SK-N-SH treated with all-trans-retinoic acid at 6 μM for 48 hours (cell line): ENCODE measurements at regions not wholly inside any gene's neighbourhood (a gene's known extent, or its start where the extent isn't known, plus 50 kb on each side); places are given as distances from the start of the nearest gene placed in this dataset.

ENCODE experiments used
- CSDC2 ChIP-seq: fragments of 250-450 bp; sonication (Bioruptor Pico); IDR thresholded peaks from 2 replicates; pipeline ENCODE4 v1.5.0; 2020; ENCODE audit warnings: mild to moderate bottlenecking, moderate library complexity
- CSRNP3 ChIP-seq: fragments of 250-450 bp; sonication (Bioruptor Pico); IDR thresholded peaks from 2 replicates; pipeline ENCODE4 v1.5.1; 2021; ENCODE audit warnings: mild to moderate bottlenecking, moderate library complexity
- OSR1 ChIP-seq: fragments of 250-450 bp; sonication (Bioruptor Pico); IDR thresholded peaks from 2 replicates; pipeline ENCODE4 v1.8.0; 2022; ENCODE audit warnings: moderate library complexity, mild to moderate bottlenecking, inconsistent platforms
- TOX ChIP-seq: fragments of 250-450 bp; sonication (Bioruptor Pico); IDR thresholded peaks from 2 replicates; pipeline ENCODE4 v1.8.0; 2021; ENCODE audit warnings: mild to moderate bottlenecking, moderate library complexity, borderline replicate concordance
- TSHZ2 ChIP-seq: fragments of 250-450 bp; sonication (Bioruptor Pico); IDR thresholded peaks from 2 replicates; pipeline ENCODE4 v1.5.0; 2020; ENCODE audit warnings: mild to moderate bottlenecking, moderate library complexity
- ZC3H10 ChIP-seq: fragments of 250-450 bp; sonication (Bioruptor Pico); IDR thresholded peaks from 2 replicates; pipeline ENCODE4 v1.5.1; 2021; ENCODE audit warnings: mild to moderate bottlenecking, moderate library complexity
- ZNF565 ChIP-seq: fragments of 450-650 bp; formaldehyde crosslinking; conservative IDR thresholded peaks from 2 replicates; pipeline ENCODE4 v1.5.0; 2020; ENCODE audit warnings: low read depth, mild to moderate bottlenecking, moderate library complexity
- ZNF70 ChIP-seq: fragments of 450-650 bp; formaldehyde crosslinking; IDR thresholded peaks from 2 replicates; pipeline ENCODE4 v1.5.0; 2020; ENCODE audit warnings: mild to moderate bottlenecking, moderate library complexity

GRCh38 chr3:124497487-124497886, 232.8 kb upstream of the UMPS start:
- no peak for TF ChIP-seq CSRNP3 (CRISPR knock-in tag)
- no peak for TF ChIP-seq OSR1
- no peak for TF ChIP-seq ZNF70 (CRISPR knock-in tag)
- no peak for TF ChIP-seq TSHZ2
- TF ChIP-seq CSDC2 (CRISPR knock-in tag), result no peak
- no peak for TF ChIP-seq ZNF565 (CRISPR knock-in tag)
- no peak for TF ChIP-seq TOX (CRISPR knock-in tag)
- no peak for TF ChIP-seq ZC3H10 (CRISPR knock-in tag)
